ENCODE measurements at regions not wholly inside any gene's neighbourhood (a gene's known extent, or its start where the extent isn't known, plus 50 kb on each side); places are given as distances from the start of the nearest gene placed in this dataset.

DNA sequence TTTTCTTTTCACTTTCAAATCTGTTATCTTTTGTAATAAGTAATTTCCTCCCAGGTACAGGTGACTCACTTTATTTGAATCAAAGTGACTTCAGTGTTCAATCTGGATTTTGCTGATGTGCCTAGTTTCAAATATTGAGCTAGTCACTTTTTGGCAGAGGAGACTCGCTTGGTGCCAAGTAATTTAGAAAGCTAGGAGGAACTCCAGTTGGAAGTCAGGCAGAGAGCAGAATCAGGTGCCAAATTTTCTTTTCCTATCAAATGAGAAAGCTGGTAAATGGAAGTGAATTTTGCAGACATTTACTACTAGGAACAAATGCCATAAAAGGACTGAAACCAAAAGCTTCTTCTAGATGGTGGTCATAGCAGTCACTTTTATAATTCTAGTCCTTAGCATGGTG is 656.0 kb upstream of the KIF2B start:
- DNase-seq, result no peak

GRCh38 chr17:53150101-53150698 is 672.5 kb upstream of the KIF2B start:
- no peak for DNase-seq

- DNase-seq, result no peak
Measured at GRCh38 chr17:53149316-53149715, 673.4 kb upstream of the KIF2B start.

- DNase-seq, result no peak
Measured at GRCh38 chr17:53148058-53148457, 674.7 kb upstream of the KIF2B start.

GRCh38 chr17:53142890-53143289 is 679.8 kb upstream of the KIF2B start:
- DNase-seq, result no peak

GRCh38 chr17:53141731-53142130 is 681.0 kb upstream of the KIF2B start:
- DNase-seq, result no peak

- no peak for DNase-seq
Measured at GRCh38 chr17:53141280-53141679, 681.4 kb upstream of the KIF2B start.

DNA sequence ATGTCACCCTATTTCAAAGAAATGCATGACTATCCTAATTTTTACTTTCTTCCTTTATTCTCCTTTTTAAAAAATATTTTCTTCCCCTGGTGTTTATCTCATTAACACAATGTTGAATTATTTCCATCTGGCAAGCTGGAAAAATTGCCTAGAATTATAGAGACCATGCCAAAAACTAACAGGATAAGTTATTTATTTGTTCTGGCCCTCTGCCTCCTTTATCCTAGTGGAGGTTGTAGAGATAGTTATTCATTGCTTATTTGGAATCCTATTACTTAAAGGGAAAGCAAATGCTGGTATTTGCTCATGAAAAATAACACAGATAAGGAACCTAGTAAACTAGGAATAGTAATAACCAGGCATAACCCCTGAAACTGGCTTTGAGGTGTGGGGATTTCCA is 684.9 kb upstream of the KIF2B start:
- DNase-seq, result no peak

DNA sequence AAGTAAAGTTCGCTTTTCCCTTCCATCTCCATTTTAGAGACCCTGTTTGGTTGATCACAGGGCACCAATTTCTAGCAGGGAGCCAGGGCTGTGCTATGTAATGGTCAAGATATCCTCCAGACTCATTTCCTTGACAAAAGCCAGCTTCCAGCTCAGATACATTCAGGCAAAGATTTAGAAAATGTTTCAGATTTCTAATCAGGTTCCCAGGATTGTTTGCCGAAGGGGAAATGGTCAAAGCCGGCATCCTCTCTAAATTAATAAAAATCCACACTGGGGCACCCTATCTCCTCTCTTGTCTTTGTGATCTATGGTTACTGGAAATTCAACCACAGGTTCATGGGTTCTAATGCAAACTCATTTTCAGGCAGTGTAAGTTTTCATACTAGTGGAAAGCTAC is 686.8 kb upstream of the KIF2B start:
- no peak for DNase-seq

- no peak for DNase-seq
Measured at GRCh38 chr17:53134548-53134947, 688.2 kb upstream of the KIF2B start.

DNA sequence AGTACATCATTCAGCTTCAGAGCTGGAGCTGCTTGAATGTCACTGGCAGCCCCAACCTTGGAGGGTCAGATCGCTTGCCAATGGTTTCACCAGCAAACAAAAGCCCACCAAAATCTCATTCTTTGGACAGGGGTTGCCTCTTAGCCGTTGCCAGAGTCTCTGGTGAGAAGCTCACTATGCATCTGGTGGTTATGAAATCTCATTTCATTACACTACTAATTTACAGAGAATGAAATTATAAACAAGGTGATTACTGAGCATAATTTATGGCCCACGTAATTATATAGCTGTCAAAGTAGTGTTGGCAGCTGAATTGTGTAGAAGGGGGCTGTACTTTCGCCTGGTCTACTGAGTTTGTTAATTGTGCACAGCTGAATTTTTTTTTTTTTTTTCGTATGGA is 688.9 kb upstream of the KIF2B start:
- peak; percentile 12 for DNase-seq

DNA sequence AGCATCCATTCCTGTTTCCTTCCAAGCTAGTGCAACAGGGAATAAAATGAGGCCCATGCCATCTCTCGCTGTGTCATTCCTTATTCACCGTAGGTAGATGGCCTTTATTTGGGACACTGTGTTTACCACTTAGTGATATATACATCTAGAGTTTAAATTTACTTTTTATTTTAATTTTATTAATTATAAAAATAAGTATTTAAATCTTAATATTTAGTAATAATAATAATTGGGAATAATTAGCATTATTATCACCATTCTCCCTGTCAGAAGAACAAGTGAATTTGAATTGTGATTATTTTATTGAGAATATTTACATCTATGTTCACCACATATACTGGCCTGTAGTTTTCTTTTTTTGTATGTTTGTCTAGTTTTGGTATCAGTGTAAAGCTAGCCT is 692.9 kb upstream of the KIF2B start:
- DNase-seq, result no peak

DNA sequence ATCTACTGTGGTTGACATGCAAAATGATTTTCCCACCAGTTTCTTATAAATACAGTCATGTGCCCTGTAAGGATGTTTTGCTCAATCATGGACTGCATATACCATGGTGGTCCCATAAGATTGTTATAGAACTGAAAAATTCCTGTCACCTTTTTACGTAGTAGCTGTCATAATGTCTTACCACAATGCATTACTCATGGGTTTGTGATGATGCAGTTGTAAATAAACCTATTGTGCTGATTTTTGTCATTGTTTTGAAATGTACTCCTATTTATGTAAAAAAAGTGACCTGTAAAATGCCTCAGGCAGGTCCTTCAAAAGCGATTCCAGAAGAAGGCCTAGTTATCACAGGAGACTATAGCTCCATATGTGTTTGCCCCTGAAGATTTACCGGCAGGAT is 695.4 kb upstream of the KIF2B start:
- DNase-seq, result no peak

DNA sequence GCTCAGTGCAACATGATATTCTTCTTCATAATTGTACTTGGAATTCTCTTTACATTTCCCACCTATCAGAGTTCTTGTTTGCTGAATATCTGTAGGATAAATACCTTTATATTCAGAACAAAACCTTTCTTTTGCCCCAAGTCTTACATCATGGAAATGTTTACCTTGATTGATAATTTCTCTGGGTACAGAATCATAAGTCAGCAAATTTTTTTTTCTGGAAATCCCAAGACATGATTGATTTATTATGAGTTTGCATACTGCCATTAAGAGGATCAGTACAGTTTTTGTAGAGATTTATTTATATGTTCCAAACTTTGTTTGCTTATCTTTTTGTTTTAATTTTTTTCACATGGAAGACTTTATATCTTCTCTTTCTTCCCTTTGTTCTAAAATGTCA is 699.8 kb upstream of the KIF2B start:
- no peak for DNase-seq

DNA sequence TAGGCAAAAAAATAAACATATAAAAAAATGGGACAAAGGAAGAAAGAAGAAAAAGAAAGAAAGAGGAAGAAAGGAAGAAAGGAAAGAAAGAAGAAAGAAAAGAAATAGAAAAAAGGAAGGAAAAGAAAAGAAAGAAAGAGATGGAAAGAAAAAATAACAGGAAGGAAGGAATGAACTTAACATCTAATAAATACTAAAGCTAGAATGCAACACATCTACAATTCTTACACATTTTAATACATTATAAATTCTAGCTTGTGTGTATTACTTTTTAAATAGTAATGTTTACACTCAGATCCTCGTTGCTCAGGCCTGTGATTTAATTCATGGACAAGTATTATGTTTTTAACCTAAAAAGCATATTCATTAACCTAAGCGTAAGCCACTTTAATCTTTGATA is 703.0 kb upstream of the KIF2B start:
- DNase-seq, result no peak

DNA sequence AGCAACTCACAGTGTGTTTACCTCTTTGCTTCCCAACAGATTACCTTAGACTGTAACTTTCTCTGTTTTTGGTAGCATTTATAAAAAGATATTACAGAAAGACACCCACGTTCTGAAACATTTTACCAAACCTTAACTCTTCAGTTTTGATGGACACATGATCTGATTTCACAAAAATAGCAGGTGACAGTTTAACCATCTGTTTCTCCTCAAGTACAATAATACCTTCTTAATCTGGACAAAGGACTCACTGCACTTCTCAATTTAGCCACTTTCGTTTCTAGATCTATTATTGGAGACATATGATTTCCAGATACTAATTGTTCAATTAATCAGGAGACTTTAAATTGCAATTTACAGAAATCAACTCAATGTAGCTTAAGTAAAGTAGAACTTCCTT is 703.8 kb upstream of the KIF2B start:
- no peak for DNase-seq

DNA sequence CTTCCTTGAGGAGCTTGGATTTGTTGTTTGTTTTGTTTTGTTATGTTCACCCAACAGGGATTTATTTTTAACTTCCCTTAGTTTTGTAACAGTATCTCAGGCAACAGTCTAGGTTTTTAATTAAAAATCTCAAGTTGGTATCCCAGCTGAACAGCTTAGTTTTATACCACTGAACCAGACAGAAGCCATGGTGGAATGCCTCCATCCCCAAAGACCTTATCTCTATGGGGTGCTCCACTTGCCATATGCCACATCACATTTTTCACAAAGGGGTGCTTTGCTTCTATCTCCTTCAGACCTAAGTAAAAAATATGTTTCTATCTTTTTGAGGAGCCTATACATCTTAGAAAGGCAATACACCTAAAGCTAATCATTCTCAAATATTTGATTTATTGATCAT is 715.8 kb upstream of the KIF2B start:
- no peak for DNase-seq

DNA sequence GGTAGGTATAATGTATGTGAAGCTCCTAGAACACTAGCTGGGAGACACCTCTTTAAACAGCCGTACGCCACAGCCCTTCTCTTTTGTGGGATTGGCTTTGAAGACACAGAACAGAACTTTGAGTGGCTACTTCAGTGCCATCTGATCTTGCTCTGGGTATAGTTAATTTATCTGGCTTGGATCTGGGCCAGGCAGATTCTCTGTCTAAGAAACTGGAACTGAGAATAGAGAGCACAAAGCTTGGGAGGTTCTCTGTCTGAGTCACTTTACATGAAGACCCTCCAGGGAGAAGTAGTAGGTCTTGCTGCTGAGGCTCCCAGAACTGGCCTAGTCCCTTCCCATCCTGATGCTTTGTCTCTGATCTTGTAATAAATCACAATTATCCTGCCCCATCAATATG is 721.0 kb upstream of the KIF2B start:
- no peak for DNase-seq

DNA sequence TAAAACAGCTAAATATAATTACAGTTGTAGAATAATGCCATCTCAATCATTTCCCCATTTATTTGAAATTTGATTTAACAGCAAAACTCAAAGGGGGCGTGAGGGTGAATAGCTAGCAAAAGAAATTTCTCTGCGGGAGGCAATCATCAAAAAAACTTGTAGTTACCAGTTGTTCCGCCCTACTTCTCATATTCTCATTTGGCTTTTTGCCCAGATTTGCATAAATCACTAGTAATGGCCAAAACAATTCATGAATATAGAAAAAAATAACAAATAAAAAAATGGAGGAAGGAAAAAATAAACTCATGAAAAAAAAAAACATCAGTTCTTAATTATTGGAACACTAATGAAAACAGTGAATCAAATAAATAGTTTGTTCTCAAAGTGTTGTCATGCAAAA is 722.6 kb upstream of the KIF2B start:
- DNase-seq, result no peak

GRCh38 chr17:53093391-53093790 is 729.3 kb upstream of the KIF2B start:
- DNase-seq, result no peak

GRCh38 chr17:53092072-53092471 is 730.7 kb upstream of the KIF2B start:
- DNase-seq, result no peak

- DNase-seq, result no peak
Measured at GRCh38 chr17:53090770-53091169, 732.0 kb upstream of the KIF2B start.

DNA sequence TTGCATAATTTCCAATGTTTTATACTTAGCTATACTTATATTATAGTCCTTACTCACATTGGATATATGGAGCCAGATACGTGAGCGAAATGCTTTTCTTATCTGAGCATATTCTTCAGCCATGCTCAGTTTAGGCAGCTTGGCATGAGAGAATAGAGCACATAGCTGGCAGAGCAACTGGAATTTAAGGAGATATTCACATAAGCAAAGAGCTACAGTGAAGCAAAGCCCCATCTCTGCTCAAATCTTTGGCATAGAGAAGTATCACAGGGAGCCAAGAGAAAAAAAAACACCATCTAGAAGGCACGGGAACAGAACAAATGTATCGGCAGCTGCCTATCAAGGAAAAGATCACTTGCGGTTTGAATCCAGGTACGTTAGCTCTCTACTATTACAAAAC is 734.2 kb upstream of the KIF2B start:
- DNase-seq, result no peak

GRCh38 chr17:53061446-53061845 is 761.3 kb upstream of the KIF2B start:
- DNase-seq, result peak; percentile 1

DNA sequence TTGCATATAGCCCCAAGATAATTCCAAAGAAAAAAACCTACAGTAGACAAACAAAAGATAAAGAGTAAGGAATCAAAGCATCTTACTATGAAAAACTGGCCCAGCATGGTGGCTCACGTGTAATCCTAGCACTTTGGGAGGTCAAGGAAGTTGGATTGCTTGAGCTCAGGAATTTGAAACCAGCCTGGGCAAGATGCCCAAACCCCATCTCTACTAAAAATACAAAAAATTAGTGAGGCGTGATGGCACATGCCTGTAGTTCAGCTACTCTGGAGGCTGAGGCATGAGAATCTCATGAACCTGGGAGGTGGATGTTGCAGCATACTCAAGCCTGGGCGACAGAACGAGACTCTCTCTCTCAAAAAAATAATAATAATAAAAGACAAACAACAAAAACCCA is 764.7 kb upstream of the KIF2B start:
- DNase-seq, result no peak

Measured in right kidney (tissue), 1 donor.